Gastroesophageal sphincter (tissue), 4 donors: ENCODE measurements at regions not wholly inside any gene's neighbourhood (a gene's known extent, or its start where the extent isn't known, plus 50 kb on each side); places are given as distances from the start of the nearest gene placed in this dataset.

Source experiments
- ATAC-seq: fragments of 150-250 bp; one replicate; pipeline ENCODE4 v1.9.1; 2016; ENCODE audit warnings: mild to moderate bottlenecking, moderate library complexity
- H3K27ac ChIP-seq, 4 donors: fragments of 200-600 bp; sonication (generic) in 3 of 4; 1 replicate in 3 of 4; 2 replicates in 1 of 4; pipeline ENCODE4 v1.5.1; 2016 to 2019
- H3K27me3 ChIP-seq: fragments of 200-600 bp; sonication (generic); one replicate; pipeline ENCODE4 v1.5.1; 2019
- H3K36me3 ChIP-seq, 2 donors: fragments of 200-600 bp; sonication (generic); one replicate each; pipeline ENCODE4 v1.5.1; 2019; ENCODE audit warnings: control low read depth in 1 of 2
- H3K4me1 ChIP-seq, 3 donors: fragments of 200-600 bp; sonication (generic); 1 replicate in 2 of 3; 2 replicates in 1 of 3; pipeline ENCODE4 v1.5.1; 2016 to 2019; ENCODE audit warnings: control low read depth in 2 of 3
- H3K4me3 ChIP-seq, 2 donors: fragments of 200-600 bp; sonication (generic); one replicate each; pipeline ENCODE4 v1.5.1; 2019; ENCODE audit warnings: mild to moderate bottlenecking in 1 of 2, moderate library complexity in 1 of 2
- H3K9me3 ChIP-seq, 3 donors: fragments of 200-600 bp; sonication (generic); one replicate each; pipeline ENCODE4 v1.5.1; 2017 to 2019; ENCODE audit warnings: control low read depth in 2 of 3
- EP300 ChIP-seq: sonication (generic); formaldehyde crosslinking; IDR thresholded peaks from one replicate; pipeline ENCODE4 v1.6.1; 2017; ENCODE audit warnings: antibody characterized with exemption, mild to moderate bottlenecking
- POLR2A ChIP-seq, 2 donors: fragments of 450-650 bp; IDR thresholded peaks; one replicate each; pipeline ENCODE4 v1.6.1; 2017; ENCODE audit warnings: antibody characterized with exemption in 2 of 2, mild to moderate bottlenecking in 2 of 2, moderate library complexity in 1 of 2
- POLR2AphosphoS5 ChIP-seq: sonication (generic); formaldehyde crosslinking; IDR thresholded peaks from one replicate; pipeline ENCODE4 v1.6.1; 2017; ENCODE audit warnings: antibody characterized with exemption
- WGBS, 2 donors: methylation state at CpG; one replicate each; pipeline ENCODE4 v1.1.5; 2018; ENCODE audit warnings: low coverage in 1 of 2; 5-methylcytosine and 5-hydroxymethylcytosine counted together
- TF ChIP-seq, protein P1 (sequence below), 4 experiments: fragments of 200-600 bp in 2 of 4; fragments of 450-650 bp in 2 of 4; sonication (generic) in 1 of 4; IDR thresholded peaks; one replicate each; pipeline ENCODE4 v1.5.1; 2017 to 2019; ENCODE audit warnings: antibody characterized with exemption in 4 of 4, mild to moderate bottlenecking in 2 of 4, moderate library complexity in 2 of 4

DNA sequence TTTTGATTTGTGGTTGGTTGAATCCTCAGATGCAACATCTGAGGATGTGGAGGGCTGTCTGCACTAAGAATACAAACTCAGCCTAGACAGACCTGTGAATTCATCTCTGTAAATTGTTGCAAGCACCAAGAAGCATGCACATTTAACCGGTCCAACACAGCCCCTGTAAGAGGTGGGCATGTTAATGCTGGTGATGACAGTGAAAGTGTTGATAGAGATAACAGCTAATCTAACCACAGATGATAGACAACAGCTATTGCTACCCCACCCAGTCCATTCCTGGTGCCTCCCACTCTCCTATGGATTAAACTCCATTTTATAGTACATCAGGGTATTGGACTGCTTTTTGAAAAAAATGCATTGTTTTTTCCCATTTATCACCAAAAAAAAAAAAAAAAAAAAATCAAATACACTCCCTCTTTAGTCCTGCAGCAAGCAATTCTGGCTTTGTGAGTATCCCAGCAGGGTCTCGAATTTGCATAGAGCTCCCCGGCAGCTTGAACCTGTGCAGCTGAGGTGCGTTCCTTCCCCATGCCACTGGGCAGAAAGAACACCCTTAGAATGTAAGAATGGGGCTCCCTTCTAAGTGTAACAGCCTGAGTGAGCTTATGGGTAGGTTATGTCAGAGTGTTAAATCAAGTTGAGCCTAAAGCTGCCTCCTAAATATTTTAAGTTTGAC, 270.9 kb upstream of the JARID2 start:
- no peaks in the 10 kb centered on the region for H3K4me1 ChIP-seq
- no peak overlapping the region for H3K4me3 ChIP-seq
- TF ChIP-seq POLR2AphosphoS5: no peak
- no peak for TF ChIP-seq POLR2A (IDR thresholded peaks at IDR 0.05)
- TF ChIP-seq, protein P1, sequence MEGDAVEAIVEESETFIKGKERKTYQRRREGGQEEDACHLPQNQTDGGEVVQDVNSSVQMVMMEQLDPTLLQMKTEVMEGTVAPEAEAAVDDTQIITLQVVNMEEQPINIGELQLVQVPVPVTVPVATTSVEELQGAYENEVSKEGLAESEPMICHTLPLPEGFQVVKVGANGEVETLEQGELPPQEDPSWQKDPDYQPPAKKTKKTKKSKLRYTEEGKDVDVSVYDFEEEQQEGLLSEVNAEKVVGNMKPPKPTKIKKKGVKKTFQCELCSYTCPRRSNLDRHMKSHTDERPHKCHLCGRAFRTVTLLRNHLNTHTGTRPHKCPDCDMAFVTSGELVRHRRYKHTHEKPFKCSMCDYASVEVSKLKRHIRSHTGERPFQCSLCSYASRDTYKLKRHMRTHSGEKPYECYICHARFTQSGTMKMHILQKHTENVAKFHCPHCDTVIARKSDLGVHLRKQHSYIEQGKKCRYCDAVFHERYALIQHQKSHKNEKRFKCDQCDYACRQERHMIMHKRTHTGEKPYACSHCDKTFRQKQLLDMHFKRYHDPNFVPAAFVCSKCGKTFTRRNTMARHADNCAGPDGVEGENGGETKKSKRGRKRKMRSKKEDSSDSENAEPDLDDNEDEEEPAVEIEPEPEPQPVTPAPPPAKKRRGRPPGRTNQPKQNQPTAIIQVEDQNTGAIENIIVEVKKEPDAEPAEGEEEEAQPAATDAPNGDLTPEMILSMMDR (IDR thresholded peaks at IDR 0.05): no peak
- no peak for TF ChIP-seq EP300
- H3K36me3 ChIP-seq: no peaks in the 10 kb centered on the region
- peaks cover 0 to under 1% (median 0%) of the 10 kb centered on the region in 3 donors for H3K9me3 ChIP-seq
- no peaks in the 10 kb centered on the region for H3K27me3 ChIP-seq
- 80 to 84% methylated on average over 1 to 3 of the region's 4 CpGs for WGBS, 2 donors
- no peak overlapping the region for H3K27ac ChIP-seq
- no peak for ATAC-seq

DNA sequence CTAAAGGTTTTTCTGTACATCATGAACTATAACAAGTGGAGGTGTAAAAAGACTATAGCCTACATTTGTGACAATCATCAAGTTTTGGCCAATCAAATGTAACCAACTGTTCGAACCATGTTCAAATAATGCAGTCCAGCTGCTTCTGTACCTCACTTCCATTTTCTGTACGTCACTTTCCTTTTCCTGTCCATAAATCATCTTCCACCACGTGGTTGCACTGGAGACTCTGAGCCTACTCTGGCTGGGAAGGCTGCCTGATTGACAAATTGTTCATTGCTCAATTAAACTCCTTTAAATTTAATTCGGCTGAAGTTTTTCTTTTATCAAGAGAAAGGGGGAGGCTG, 270.4 kb upstream of the JARID2 start:
- Histone ChIP-seq H3K27ac (no peak overlapping the region), H3K36me3 (no peaks in the 10 kb centered on the region), H3K4me1 (no peaks in the 10 kb centered on the region), H3K9me3 (no peaks in the 10 kb centered on the region), H3K27me3 (no peaks in the 10 kb centered on the region), H3K4me3 (no peak overlapping the region)
- 53 to 62% methylated on average over 4 of the region's 4 CpGs for WGBS, 2 donors
- no peak for ATAC-seq
- TF ChIP-seq POLR2AphosphoS5 (no peak), EP300 (no peak), POLR2A (IDR thresholded peaks at IDR 0.05) (no peak)
- TF ChIP-seq, protein P1 (IDR thresholded peaks at IDR 0.05): no peak

DNA sequence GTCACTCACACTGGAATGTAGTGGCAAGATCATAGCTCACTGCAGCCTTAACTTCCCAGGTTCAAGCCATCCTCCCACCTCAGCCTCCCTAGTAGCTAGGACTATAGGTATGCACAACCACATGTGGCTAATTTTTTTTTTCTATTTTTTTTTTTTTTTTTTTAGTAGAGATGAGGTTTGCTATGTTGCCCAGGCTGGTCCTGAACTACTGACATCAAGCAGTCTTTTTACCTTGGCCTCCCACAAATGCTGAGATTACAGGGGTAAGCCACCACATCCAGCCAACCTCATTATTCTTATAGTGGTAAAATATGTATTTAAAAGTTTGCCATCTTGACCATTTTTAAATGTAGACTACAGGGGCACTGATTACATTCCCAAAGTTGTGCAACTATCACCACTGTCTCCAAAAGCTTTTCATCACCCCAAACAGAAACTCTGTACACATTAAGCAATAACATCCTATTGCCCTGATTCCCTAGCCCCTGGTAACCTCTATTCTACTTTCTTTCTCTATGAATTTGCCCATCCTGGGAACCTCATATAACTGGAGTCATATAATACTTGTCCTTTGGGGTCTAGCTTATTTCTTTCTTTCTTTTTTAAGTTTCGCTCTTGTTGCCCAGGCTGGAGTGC, 268.0 kb upstream of the JARID2 start:
- H3K4me1 ChIP-seq: no peaks in the 10 kb centered on the region
- no peak for TF ChIP-seq POLR2AphosphoS5
- no peak for TF ChIP-seq POLR2A (IDR thresholded peaks at IDR 0.05)
- TF ChIP-seq EP300: no peak
- TF ChIP-seq, protein P1 (IDR thresholded peaks at IDR 0.05): no peak
- no peak overlapping the region for H3K4me3 ChIP-seq
- no peaks in the 10 kb centered on the region for H3K9me3 ChIP-seq
- H3K36me3 ChIP-seq: no peaks in the 10 kb centered on the region
- 100% methylated on average over 1 of the region's 1 CpG; no CpG with 5 or more reads in 1 of the 2 donors for whole genome bisulfite sequencing, 2 donors
- no peak for ATAC-seq
- no peak overlapping the region for H3K27ac ChIP-seq
- no peaks in the 10 kb centered on the region for H3K27me3 ChIP-seq

DNA sequence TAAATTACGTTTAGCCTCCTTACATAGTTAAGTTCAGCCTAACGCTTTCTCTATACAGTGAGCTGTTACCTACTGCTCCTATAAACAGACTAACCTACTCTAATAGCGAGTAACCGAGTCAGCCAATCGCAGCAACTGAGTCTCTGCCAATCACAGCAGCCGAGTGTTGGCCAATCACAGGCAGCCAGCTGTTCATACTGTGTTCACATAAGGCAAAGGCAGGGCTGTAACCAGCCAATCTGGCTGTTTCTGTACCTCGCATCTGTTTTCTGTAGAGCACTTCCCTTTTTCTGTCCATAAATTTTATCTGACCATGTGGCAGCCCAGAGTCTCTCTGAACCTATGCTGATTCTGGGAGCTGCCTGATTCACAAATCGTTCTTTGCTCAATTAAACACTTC, 263.9 kb upstream of the JARID2 start:
- Histone ChIP-seq H3K9me3 (no peaks in the 10 kb centered on the region), H3K4me3 (no peak overlapping the region), H3K27ac (no peak overlapping the region), H3K27me3 (no peaks in the 10 kb centered on the region), H3K4me1 (peaks cover 0 to 12% (median 0%) of the 10 kb centered on the region in 3 donors), H3K36me3 (no peaks in the 10 kb centered on the region)
- ATAC-seq: no peak
- 93 to 94% methylated on average over 6 to 8 of the region's 8 CpGs for WGBS, 2 donors
- TF ChIP-seq POLR2AphosphoS5: no peak
- TF ChIP-seq, protein P1 (IDR thresholded peaks at IDR 0.05): no peak
- TF ChIP-seq EP300: no peak
- TF ChIP-seq POLR2A (IDR thresholded peaks at IDR 0.05): no peak
